ENCODE measurements at regions not wholly inside any gene's neighbourhood (a gene's known extent, or its start where the extent isn't known, plus 50 kb on each side); places are given as distances from the start of the nearest gene placed in this dataset.
"Not testable (repeated sequence)": the region's sequence is repeated elsewhere in the genome, so short reads cannot be mapped to it uniquely, and the experiment has no call there.

DNA sequence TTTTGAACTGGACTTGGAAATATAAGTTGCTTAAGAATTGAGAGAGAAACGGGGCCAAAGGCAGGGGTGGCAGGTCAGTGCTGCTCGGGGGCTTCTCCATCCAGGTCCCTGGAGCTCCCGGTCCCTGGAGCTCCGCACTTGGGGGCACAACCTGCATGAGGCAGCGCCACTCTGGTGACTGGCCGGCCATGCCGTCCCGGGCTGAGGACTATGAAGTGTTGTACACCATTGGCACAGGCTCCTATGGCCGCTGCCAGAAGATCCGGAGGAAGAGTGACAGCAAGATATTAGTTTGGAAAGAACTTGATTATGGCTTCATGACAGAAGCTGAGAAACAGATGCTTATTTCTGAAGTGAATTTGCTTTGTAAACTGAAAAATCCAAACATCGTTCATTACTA lies 76.9 kb upstream of the POTEG start:
- WGBS, 2 donors = 40 to 78% methylated on average over 1 to 7 of the region's 11 CpGs
- intact Hi-C loops (cut with DNase I; ENCODE audit: low total_unique reads); DNase-seq (ENCODE audit: low spot score in 2 of 2): not testable (repeated sequence)

DNA sequence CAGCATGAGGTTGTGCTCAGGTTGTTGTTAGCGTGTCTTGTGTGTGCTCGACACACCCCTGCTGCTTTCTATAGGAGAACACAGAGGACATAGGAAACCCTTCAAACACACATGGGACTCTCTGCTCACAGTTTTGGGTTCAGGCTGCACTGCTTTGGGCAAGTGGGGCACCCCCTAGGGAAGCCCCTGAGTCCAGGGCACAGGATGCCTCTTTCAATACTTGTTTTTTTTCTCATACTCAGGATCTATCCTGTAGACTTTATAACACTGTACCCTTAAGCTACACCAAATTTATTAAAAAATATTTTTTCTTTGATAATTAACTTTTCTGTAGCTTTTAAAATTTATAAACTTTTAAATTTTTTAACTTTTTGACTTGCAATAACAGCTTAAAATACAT lies 55.3 kb upstream of the POTEG start:
- intact Hi-C loops (cut with DNase I; ENCODE audit: low total_unique reads); H3K4me3 ChIP-seq (ENCODE audit: low read depth, poor library complexity, severe bottlenecking); DNase-seq (ENCODE audit: low spot score in 2 of 2): not testable (repeated sequence)
- 86% methylated on average over 2 of the region's 2 CpGs; no CpG with 5 or more reads in 1 of the 2 donors for WGBS, 2 donors

More for the DNA sequence above, 76.9 kb upstream of the POTEG start:
- not testable (repeated sequence) for H3K4me3 ChIP-seq (ENCODE audit: low read depth, poor library complexity, severe bottlenecking)

DNA sequence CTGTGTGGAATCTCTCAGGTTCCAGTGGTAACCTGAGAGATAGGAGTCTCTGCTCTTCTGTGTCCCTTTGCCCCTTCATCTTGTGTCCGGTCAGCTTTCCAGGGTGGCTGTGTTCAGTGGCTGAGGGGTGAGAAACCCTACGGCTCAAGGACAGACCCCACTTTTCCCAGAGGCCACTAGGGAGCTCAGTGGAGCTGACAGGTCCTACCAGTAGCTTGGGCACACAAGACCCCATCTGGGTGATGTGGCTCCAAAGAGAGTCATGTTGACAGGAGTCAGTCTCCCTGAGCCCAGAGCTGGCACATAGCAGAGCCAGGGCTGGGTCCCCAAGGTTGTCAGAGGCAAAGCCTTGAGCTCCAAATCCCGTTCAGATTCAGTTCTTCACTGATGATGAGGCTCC lies 54.3 kb upstream of the POTEG start:
- intact Hi-C loops (cut with DNase I; ENCODE audit: low total_unique reads); H3K4me3 ChIP-seq (ENCODE audit: low read depth, poor library complexity, severe bottlenecking): not testable (repeated sequence)
- WGBS, 2 donors = 87% methylated on average over 3 of the region's 3 CpGs; no CpG with 5 or more reads in 1 of the 2 donors
- DNase-seq (ENCODE audit: low spot score in 2 of 2) = peak in 1 of 2 donors; percentile 54

DNA sequence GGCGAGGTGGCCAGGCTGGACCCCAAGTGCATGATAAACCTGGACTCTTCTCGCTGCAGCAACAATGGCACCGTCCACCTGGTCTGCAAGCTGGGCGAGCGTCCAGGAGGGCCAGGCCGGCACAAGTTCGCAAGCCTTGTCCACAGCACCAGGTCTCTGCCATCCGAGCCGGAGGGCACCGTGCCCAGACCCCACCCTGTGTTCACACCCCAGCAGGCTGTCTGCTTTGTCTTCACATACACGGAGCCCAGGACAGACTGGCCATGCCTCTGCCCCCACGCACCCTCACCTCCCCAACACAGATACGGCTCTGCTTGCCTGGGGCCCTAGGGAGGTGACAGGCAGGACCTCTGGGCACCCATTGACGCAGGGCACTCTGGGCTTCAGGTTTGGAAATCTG lies 53.5 kb upstream of the POTEG start:
- DNase-seq (ENCODE audit: low spot score in 2 of 2); intact Hi-C loops (cut with DNase I; ENCODE audit: low total_unique reads); H3K4me3 ChIP-seq (ENCODE audit: low read depth, poor library complexity, severe bottlenecking): not testable (repeated sequence)
- no CpG with 5 or more reads among the region's 14 CpGs for WGBS, 2 donors

DNA sequence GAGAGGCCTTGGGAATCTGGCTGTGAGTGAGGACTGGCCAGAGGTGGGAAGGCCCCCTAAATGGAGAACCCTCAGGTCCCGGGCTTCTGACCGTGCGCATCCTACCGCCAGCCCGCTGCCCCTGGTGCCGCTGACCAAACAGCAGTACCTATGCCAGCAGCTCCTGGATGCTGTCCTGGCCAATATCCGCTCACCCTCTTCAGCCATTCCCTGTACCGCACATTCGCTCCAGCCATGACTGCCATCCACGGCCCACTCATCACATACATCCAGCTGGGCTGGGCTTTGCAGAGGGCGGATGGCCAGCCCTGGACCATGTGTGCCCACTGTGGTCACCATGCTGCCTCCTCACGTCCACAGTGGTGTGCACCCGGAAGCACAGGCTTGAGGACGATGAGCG lies 53.1 kb upstream of the POTEG start:
- WGBS, 2 donors = 89 to 93% methylated on average over 10 to 11 of the region's 15 CpGs
- peak in 1 of 2 donors; percentile 69 for DNase-seq (ENCODE audit: low spot score in 2 of 2)
- intact Hi-C loops (cut with DNase I; ENCODE audit: low total_unique reads); H3K4me3 ChIP-seq (ENCODE audit: low read depth, poor library complexity, severe bottlenecking): not testable (repeated sequence)

DNA sequence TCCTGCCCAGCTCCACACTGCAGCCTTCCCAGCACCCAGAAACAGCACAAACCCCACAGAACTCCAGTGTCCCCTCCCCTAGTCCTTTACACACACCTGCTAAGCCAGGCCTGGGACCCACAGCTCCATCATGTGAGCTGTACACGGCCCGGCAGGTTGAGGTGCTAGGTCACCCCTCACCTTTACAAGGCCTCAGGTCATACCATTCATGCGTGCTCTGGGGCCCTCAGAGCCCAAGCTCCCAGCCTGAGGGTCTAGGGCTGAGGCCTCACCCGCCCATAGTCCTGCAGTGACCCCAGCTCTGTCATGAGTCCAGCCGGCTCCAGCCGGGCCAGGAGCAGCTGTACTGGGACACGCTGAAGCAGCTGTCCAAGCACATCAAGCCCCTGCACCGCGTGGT lies 51.2 kb upstream of the POTEG start:
- intact Hi-C loops (cut with DNase I; ENCODE audit: low total_unique reads); H3K4me3 ChIP-seq (ENCODE audit: low read depth, poor library complexity, severe bottlenecking): not testable (repeated sequence)
- 85% methylated on average over 4 of the region's 9 CpGs; no CpG with 5 or more reads in 1 of the 2 donors for WGBS, 2 donors
- DNase-seq (ENCODE audit: low spot score in 2 of 2) = peak in 1 of 2 donors; percentile 81

Data from lower leg skin (tissue), 3 donors.